Stomach (tissue), 4 donors: ENCODE measurements at regions not wholly inside any gene's neighbourhood (a gene's known extent, or its start where the extent isn't known, plus 50 kb on each side); places are given as distances from the start of the nearest gene placed in this dataset.

ENCODE experiments used
- POLR2A ChIP-seq, 4 donors: fragments of 450-650 bp; IDR thresholded peaks; one replicate each; pipeline ENCODE4 v1.6.1; 2016; ENCODE audit warnings: antibody characterized with exemption in 4 of 4, control low read depth in 2 of 4, mild to moderate bottlenecking in 1 of 4, moderate library complexity in 1 of 4
- POLR2AphosphoS5 ChIP-seq, 3 donors: sonication (generic); formaldehyde crosslinking; IDR thresholded peaks; one replicate each; pipeline ENCODE4 v1.6.1; 2016; ENCODE audit warnings: antibody characterized with exemption in 3 of 3
- TF ChIP-seq, protein P1 (sequence below), 7 experiments: fragments of 450-650 bp in 4 of 7; fragments of 200-600 bp in 3 of 7; sonication (generic) in 3 of 7; IDR thresholded peaks; one replicate each; pipeline ENCODE4 v1.5.1; 2016 to 2019; ENCODE audit warnings: antibody characterized with exemption in 7 of 7, control low read depth in 2 of 7, mild to moderate bottlenecking in 1 of 7

DNA sequence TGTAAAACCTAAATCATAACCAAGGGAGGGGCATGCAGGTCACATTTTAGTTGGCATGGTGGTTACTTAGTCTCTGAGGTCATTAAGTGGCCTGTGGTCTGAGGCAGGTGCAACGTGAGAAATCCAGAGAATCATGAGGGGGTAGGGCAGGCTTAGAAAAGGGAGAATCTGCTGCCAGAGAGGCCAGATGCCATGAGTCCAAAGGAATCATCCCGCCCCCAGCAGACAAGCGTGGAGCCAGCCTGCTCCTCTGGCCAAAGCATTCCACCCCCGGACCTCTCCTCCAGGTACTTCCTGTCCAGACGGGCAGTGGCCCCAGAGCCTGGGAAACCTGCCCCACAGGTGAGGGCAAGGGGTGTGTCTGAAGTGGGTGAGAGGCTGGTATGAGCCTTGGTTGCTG lies 196.4 kb upstream of the ZNF32 start:
- TF ChIP-seq POLR2AphosphoS5 (IDR thresholded peaks at IDR 0.05) (no peak), POLR2A (IDR thresholded peaks at IDR 0.05) (no peak)
- TF ChIP-seq, protein P1, sequence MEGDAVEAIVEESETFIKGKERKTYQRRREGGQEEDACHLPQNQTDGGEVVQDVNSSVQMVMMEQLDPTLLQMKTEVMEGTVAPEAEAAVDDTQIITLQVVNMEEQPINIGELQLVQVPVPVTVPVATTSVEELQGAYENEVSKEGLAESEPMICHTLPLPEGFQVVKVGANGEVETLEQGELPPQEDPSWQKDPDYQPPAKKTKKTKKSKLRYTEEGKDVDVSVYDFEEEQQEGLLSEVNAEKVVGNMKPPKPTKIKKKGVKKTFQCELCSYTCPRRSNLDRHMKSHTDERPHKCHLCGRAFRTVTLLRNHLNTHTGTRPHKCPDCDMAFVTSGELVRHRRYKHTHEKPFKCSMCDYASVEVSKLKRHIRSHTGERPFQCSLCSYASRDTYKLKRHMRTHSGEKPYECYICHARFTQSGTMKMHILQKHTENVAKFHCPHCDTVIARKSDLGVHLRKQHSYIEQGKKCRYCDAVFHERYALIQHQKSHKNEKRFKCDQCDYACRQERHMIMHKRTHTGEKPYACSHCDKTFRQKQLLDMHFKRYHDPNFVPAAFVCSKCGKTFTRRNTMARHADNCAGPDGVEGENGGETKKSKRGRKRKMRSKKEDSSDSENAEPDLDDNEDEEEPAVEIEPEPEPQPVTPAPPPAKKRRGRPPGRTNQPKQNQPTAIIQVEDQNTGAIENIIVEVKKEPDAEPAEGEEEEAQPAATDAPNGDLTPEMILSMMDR (IDR thresholded peaks at IDR 0.05): no peak
